Islet of Langerhans (tissue), 1 donor: ENCODE measurements at regions not wholly inside any gene's neighbourhood (a gene's known extent, or its start where the extent isn't known, plus 50 kb on each side); places are given as distances from the start of the nearest gene placed in this dataset.

ENCODE experiments used
- FAIRE-seq: peaks from one replicate; lab custom pipeline; 2011; peaks lifted over from hg19 to GRCh38; lab: Jason Lieb, UNC

- FAIRE-seq, result no peak
Measured at GRCh38 chr16:8373676-8374431, 216.5 kb downstream of the TMEM114 start.

GRCh38 chr16:8372141-8372540 lies 218.2 kb downstream of the TMEM114 start:
- no peak for FAIRE-seq

GRCh38 chr16:8370374-8371270 lies 219.7 kb downstream of the TMEM114 start:
- no peak for FAIRE-seq

- FAIRE-seq, result no peak
Measured at GRCh38 chr16:8358937-8359336, 231.4 kb downstream of the TMEM114 start.

- FAIRE-seq, result no peak
Measured at GRCh38 chr16:8355675-8356074, 234.6 kb downstream of the TMEM114 start.

- no peak for FAIRE-seq
Measured at GRCh38 chr16:8346294-8346693, 244.0 kb downstream of the TMEM114 start.

- FAIRE-seq, result no peak
Measured at GRCh38 chr16:8342276-8342675, 248.0 kb downstream of the TMEM114 start.

GRCh38 chr16:8330761-8331160 lies 259.6 kb downstream of the TMEM114 start:
- no peak for FAIRE-seq

GRCh38 chr16:8326232-8326631 lies 264.1 kb downstream of the TMEM114 start:
- no peak for FAIRE-seq

GRCh38 chr16:8323153-8323552 lies 267.2 kb downstream of the TMEM114 start:
- FAIRE-seq, result no peak

- FAIRE-seq, result no peak
Measured at GRCh38 chr16:8320131-8320530, 270.2 kb downstream of the TMEM114 start.

- no peak for FAIRE-seq
Measured at GRCh38 chr16:8310816-8311215, 279.5 kb downstream of the TMEM114 start.

GRCh38 chr16:8310323-8310722 lies 280.0 kb downstream of the TMEM114 start:
- FAIRE-seq, result no peak

GRCh38 chr16:8305201-8305600 lies 285.1 kb downstream of the TMEM114 start:
- no peak for FAIRE-seq

GRCh38 chr16:8299635-8300034 lies 290.7 kb downstream of the TMEM114 start:
- no peak for FAIRE-seq

GRCh38 chr16:8295513-8296237 lies 294.6 kb downstream of the TMEM114 start:
- FAIRE-seq, result no peak

GRCh38 chr16:8293413-8293812 lies 296.9 kb downstream of the TMEM114 start:
- no peak for FAIRE-seq

- FAIRE-seq, result no peak
Measured at GRCh38 chr16:8292271-8292670, 298.0 kb downstream of the TMEM114 start.

- FAIRE-seq, result no peak
Measured at GRCh38 chr16:8286348-8286747, 304.0 kb downstream of the TMEM114 start.

GRCh38 chr16:8283195-8283594 lies 307.1 kb downstream of the TMEM114 start:
- no peak for FAIRE-seq

GRCh38 chr16:8278031-8278580 lies 312.2 kb downstream of the TMEM114 start:
- no peak for FAIRE-seq

- no peak for FAIRE-seq
Measured at GRCh38 chr16:8271344-8271743, 319.0 kb downstream of the TMEM114 start.
